MV-4-11 (cell line): ENCODE measurements at regions not wholly inside any gene's neighbourhood (a gene's known extent, or its start where the extent isn't known, plus 50 kb on each side); places are given as distances from the start of the nearest gene placed in this dataset.
"Not testable (repeated sequence)": the region's sequence is repeated elsewhere in the genome, so short reads cannot be mapped to it uniquely, and the experiment has no call there.

Experiments
- DNase-seq: peaks from one replicate; lab custom pipeline; 2025; lab: John Stamatoyannopoulos, UW

- DNase-seq, result peak; percentile 61
Measured at GRCh38 chr12:105887131-105887530, 251.6 kb downstream of the NUAK1 start.

DNA sequence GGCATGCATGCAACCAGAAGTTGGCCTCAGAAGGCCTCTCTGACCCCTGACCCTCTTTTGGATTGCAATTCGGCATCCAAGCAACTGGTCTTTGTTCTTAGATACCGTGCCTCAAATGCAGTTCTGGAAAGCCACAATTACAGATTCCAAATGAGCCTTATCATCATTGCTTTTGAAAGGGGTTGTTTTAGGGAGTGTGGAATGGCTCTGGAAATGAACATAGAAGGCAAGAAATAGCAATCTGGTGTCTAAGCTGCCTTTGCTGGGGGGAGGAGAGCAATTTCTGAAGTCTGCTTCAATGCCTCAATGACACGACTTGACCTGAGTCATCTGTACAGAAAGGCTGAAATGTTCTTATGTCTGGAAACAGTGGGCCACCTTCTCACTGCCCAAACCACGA lies 250.1 kb downstream of the NUAK1 start:
- DNase-seq, result no peak

GRCh38 chr12:105892362-105892910 lies 246.3 kb downstream of the NUAK1 start:
- no peak for DNase-seq

DNA sequence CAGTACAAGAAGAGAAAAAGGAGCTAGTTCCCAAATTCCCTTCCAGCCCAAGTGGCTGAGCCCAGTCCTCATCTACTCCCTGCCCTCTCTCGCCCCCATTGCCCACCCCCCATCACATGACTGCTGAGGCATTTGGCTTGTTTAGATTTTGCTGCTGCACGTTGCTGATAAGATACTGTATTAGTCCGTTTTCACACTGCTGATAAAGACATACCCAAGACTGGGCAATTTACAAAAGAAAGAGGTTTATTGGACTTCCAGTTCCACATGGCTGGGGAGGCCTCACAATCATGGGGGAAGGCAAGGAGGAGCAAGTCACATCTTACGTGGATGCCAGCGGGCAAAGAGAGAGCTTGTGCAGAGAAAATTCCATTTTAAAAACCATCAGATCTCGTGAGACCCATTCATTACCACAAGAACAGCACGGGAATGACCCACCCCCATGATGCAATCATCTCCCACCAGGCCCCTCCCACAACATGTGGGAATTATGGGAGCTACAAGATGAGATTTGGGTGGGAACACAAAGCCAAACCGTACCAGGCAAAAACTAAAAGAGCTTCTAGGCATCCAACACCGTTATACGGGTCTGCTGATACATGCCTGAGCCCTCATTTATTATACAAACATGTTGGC lies 243.4 kb downstream of the NUAK1 start:
- DNase-seq, result not testable (repeated sequence)

- no peak for DNase-seq
Measured at GRCh38 chr12:105897311-105897725, 241.4 kb downstream of the NUAK1 start.

DNA sequence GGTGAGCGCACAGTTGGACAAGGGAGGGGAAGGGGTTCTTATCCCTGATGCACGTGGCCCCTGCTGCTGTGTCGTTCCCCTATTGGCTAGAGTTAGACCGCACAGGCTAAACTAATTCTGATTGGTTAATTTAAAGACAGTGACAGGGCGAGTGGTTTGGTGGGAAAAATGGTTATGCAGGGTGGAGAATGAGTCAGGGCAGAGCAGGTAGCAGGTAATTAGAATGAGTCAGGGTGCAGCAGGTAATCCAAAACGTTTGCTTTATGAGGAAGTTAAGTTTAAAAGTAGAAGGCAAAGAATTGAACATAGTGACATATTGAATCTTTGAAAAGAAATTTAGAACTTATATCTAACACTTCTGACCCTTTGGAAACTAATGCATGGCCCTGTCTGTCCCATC lies 240.5 kb downstream of the NUAK1 start:
- not testable (repeated sequence) for DNase-seq

GRCh38 chr12:105899589-105899988 lies 239.2 kb downstream of the NUAK1 start:
- DNase-seq, result peak; percentile 15

- DNase-seq, result no peak
Measured at GRCh38 chr12:105906561-105906960, 232.2 kb downstream of the NUAK1 start.

- DNase-seq, result no peak
Measured at GRCh38 chr12:105907982-105908381, 230.8 kb downstream of the NUAK1 start.

DNA sequence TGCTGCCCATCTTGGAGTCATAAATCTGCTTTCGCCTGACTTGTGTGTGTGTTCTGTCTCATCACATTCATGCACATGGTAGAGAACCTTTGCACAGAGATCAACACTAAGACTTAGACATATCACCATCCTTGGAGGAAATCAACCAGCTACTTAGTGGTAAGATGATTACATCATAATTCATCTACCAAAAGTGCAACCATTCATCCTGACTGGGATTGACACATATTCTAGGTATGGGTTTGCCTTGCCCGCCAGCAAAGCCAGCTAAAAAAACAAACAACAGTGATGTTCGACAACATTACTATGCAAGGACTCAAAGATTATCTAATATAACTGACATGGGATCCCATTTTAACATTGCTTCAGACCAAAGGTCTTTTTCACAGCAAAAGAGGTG lies 228.7 kb downstream of the NUAK1 start:
- no peak for DNase-seq

- no peak for DNase-seq
Measured at GRCh38 chr12:105911966-105912365, 226.8 kb downstream of the NUAK1 start.

DNA sequence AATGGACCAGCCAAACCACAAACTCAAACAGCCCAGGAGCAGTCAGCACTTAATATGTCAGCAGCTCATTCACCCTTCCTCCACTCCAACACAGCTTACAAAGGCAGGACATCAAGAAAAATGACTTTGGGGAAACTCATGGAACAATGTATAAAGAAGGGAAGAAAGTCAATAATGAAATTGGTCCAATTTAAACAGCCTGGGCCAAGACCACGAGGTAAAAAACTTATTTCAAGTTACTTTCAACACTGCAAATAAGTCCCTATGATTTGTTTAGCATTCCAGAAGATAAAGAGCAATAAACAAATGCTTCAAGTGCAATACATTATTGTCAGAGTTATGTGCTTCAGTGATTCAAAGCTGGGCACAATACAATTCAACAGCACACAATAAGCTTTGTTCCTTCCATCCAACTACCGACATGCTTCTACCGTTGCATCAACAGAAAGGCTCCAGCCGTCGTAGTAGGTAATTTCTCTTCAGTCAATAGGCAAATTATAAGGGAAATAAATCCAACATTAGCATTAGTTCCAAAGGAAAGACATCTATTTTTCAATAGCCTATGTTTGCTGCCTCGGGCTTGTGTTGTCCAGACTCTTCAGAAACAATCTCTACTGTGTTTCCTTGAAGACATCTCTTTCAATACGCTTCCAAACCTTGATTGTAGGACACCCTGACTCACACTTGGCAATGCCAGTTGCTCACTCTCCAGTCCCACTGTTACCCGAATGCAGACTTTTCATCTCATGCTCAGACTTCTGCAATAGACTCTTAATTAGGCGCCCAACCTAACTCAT lies 225.7 kb downstream of the NUAK1 start:
- no peak for DNase-seq

- no peak for DNase-seq
Measured at GRCh38 chr12:105915997-105916759, 222.6 kb downstream of the NUAK1 start.

DNA sequence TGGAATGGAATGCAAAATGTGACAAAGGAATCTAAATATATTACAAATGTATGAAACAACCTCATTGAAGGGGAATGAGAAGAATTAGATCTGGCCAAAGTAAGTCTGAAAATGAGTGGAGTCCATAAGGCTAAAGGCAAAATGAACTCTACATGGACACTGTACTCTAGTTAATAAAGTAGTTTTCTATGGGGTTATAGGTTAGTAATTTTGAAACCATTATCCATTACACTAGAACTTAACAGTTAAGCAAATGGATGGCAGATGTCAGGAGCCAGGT lies 222.1 kb downstream of the NUAK1 start:
- no peak for DNase-seq

- DNase-seq, result no peak
Measured at GRCh38 chr12:105920161-105920684, 218.5 kb downstream of the NUAK1 start.

DNA sequence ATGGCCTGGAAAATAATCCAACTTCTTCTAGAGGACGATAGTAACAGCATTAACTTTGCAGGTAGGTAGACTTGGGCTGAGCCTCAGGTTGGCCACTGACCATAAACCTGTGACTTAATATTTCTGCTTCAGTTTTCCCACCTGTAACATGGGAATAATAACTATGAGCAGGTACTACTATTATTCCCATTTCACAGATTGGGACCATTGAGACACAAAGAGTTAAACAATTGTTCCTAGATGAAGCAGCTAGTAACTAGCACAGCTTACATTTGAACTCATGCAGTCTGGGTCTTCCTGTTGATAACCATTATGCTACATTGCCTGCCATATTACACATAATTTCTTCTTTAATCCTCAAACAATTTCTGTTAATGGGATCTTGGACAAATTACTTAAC lies 217.7 kb downstream of the NUAK1 start:
- DNase-seq, result no peak

DNA sequence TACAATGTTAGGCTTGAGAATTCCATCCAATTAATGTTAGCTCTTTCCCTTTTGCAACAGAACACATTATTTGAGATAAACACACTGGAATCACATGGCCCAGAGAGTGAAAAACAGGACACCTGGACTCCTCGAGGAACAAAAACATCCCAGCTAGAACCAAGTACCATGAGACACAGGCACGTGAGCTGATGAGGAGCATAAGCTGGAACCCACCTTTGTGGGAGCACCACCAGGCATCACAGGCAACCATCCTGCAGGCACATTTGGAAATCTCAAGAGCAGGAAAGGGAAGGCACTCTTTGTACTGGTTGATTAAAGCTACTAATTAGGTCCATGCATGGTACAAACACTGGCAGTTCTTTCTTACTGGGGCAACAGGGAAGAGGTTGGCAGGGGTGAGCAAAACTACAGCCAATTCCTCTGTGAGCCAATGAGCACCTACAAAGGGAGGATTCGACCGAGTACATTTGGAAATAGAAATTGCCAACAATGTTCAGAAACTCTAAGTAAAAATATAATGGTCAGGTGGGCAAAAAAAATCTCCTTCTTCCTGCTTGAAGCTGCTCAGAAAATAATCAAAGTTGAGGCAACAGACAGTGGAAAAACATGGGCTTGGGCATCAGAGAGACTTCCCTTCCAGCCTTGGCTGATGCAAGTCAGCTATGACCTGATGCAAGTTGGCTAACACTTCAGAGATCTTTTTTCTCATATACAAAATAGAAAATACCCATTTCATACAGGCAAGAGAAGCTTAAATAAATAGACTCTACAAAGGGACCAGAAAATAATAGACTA lies 216.7 kb downstream of the NUAK1 start:
- no peak for DNase-seq

DNA sequence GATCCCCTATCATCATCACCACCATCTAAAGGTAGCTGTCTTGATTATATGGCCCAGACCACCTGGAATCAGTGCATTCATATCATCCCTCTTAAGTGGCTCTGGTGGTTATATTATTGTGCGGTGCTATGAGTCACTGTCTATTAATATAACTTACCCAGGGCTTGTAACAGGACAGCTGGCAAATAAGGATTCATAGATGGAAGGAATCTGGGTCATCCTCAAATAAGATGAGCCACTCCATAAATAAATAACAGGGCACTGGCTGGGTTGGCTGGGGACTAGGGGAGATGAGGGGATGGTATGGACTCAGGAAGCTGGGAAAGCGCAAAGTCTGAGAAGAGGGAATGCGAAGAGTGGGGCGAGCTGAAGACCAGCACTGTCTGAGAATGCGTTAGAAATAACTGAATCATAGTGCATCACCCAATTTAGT lies 216.1 kb downstream of the NUAK1 start:
- DNase-seq, result no peak

- no peak for DNase-seq
Measured at GRCh38 chr12:105924526-105925208, 214.1 kb downstream of the NUAK1 start.

DNA sequence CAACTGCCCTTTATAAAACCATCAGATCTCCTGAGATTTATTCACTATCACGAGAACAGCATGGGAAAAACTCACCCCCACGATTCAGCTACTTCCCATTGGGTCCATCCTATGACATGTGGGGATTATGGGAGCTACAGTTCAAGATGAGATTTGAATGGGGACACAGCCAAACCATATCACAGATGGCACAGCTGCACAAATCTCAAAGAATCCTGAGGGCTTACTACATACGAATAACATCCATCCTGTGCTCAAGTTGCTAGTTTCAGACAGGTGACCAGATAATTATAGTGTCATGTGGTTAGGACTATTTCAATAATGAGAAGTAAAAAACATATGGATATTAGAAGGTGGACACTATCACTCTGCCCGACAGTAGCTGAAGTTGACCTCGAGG lies 211.2 kb downstream of the NUAK1 start:
- no peak for DNase-seq

- no peak for DNase-seq
Measured at GRCh38 chr12:105928436-105928835, 210.3 kb downstream of the NUAK1 start.
